ENCODE measurements at regions not wholly inside any gene's neighbourhood (a gene's known extent, or its start where the extent isn't known, plus 50 kb on each side); places are given as distances from the start of the nearest gene placed in this dataset.
A peak's percentile ranks its signal among the peaks of the same experiment; 100 is the strongest.
"Not testable (repeated sequence)": the region's sequence is repeated elsewhere in the genome, so short reads cannot be mapped to it uniquely, and the experiment has no call there.

GRCh38 chr2:37798315-37799005 is 126.6 kb upstream of the RMDN2 start:
- no peak for DNase-seq (ENCODE audit: low read depth, low spot score)
- Histone ChIP-seq H3K9me3 (ENCODE audit: insufficient read depth, low read length) (no peaks in the 10 kb centered on the region), H3K27me3 (ENCODE audit: insufficient read depth, insufficient read length) (no peaks in the 10 kb centered on the region), H3K9ac (ENCODE audit: insufficient read length, low read depth) (no peak overlapping the region), H3K36me3 (ENCODE audit: insufficient read depth, insufficient read length, low read length) (no peaks in the 10 kb centered on the region), H3K4me1 (ENCODE audit: insufficient read depth, insufficient read length) (no peaks in the 10 kb centered on the region), H3K4me3 (ENCODE audit: insufficient read length, low read depth) (no peak overlapping the region)
- TF ChIP-seq SUZ12 (IDR thresholded peaks at IDR 0.05; ENCODE audit: extremely low read depth, insufficient read depth, insufficient read length) (no peak), YY1 (IDR thresholded peaks at IDR 0.05; ENCODE audit: insufficient read depth, insufficient read length) (no peak), ZNF274 (IDR thresholded peaks at IDR 0.05; ENCODE audit: low read depth, low read length) (no peak)

DNA sequence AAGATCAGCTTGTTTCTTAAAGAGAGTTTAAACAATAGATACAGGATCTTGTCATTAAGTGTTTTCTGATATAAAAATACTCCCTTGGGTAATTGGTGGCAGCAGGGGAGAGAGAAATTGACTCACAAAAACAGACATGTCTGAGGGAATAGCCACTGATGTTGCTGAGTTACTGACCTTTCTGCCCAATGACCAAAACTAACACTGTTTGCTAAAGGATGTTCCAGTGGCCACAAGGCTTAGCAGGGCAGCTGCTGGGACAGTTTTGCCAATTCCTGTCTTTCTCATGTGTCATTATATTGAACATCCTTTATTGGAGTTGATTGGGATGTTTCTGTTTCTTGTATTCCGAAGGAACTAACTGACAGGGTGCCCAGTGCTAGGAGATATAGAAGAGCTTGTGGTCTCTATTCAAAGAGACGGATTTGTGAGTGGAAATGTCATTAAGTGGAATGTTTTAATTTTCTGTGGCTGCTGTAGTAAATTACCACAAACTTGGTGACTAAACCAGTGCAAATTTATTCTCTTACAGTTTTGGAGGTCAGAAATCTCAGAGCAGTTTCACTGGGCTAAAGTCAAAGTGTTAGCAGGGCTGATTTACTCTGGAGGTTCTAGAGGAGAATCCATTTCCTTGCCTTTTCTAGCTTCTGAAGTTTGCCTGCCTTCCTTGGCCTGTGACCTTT is 124.8 kb upstream of the RMDN2 start:
- no peak for DNase-seq (ENCODE audit: low read depth, low spot score)
- TF ChIP-seq YY1 (IDR thresholded peaks at IDR 0.05; ENCODE audit: insufficient read depth, insufficient read length), result no peak
- no peak for TF ChIP-seq SUZ12 (IDR thresholded peaks at IDR 0.05; ENCODE audit: extremely low read depth, insufficient read depth, insufficient read length)
- no peak for TF ChIP-seq ZNF274 (IDR thresholded peaks at IDR 0.05; ENCODE audit: low read depth, low read length)
- H3K9me3 ChIP-seq (ENCODE audit: insufficient read depth, low read length), result no peaks in the 10 kb centered on the region
- no peaks in the 10 kb centered on the region for H3K36me3 ChIP-seq (ENCODE audit: insufficient read depth, insufficient read length, low read length)
- H3K27me3 ChIP-seq (ENCODE audit: insufficient read depth, insufficient read length), result no peaks in the 10 kb centered on the region
- no peak overlapping the region for H3K9ac ChIP-seq (ENCODE audit: insufficient read length, low read depth)
- H3K4me3 ChIP-seq (ENCODE audit: insufficient read length, low read depth), result no peak overlapping the region
- H3K4me1 ChIP-seq (ENCODE audit: insufficient read depth, insufficient read length), result no peaks in the 10 kb centered on the region

- no peak for DNase-seq (ENCODE audit: low read depth, low spot score)
- TF ChIP-seq YY1 (IDR thresholded peaks at IDR 0.05; ENCODE audit: insufficient read depth, insufficient read length), result no peak
- H3K4me1 ChIP-seq (ENCODE audit: insufficient read depth, insufficient read length), result no peaks in the 10 kb centered on the region
- H3K9me3 ChIP-seq (ENCODE audit: insufficient read depth, low read length), result no peaks in the 10 kb centered on the region
- no peak overlapping the region for H3K4me3 ChIP-seq (ENCODE audit: insufficient read length, low read depth)
- no peaks in the 10 kb centered on the region for H3K36me3 ChIP-seq (ENCODE audit: insufficient read depth, insufficient read length, low read length)
- H3K9ac ChIP-seq (ENCODE audit: insufficient read length, low read depth), result no peak overlapping the region
- no peaks in the 10 kb centered on the region for H3K27me3 ChIP-seq (ENCODE audit: insufficient read depth, insufficient read length)
These were observed 122.8 kb upstream of the RMDN2 start for GRCh38 chr2:37802211-37802752.

DNA sequence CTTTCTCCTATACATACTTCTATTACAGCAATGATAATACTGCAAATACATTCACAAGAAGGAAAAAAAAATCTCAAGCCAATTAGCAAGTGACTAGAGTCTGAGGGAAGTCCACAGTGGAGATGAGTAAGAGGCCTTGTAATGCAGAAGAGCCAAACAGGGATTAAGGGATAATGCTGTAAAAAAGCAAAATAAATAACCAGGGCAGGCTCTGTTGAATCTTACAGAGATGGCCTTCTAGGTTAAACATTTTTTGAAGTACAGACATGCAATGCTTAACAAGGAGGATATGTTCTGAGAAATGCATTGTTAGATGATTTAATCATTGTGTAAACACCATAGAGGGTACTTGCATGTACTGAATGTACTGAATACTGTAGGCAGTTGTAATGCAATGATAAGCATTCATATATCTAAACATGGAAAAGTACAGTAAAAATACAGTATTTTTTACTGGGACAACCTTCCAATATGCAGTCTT is 122.1 kb upstream of the RMDN2 start:
- TF ChIP-seq SUZ12 (IDR thresholded peaks at IDR 0.05; ENCODE audit: extremely low read depth, insufficient read depth, insufficient read length) (no peak), ZNF274 (IDR thresholded peaks at IDR 0.05; ENCODE audit: low read depth, low read length) (no peak), YY1 (IDR thresholded peaks at IDR 0.05; ENCODE audit: insufficient read depth, insufficient read length) (no peak)
- H3K27me3 ChIP-seq (ENCODE audit: insufficient read depth, insufficient read length), result no peaks in the 10 kb centered on the region
- no peaks in the 10 kb centered on the region for H3K36me3 ChIP-seq (ENCODE audit: insufficient read depth, insufficient read length, low read length)
- peak; percentile 8 for DNase-seq (ENCODE audit: low read depth, low spot score)
- no peak overlapping the region for H3K9ac ChIP-seq (ENCODE audit: insufficient read length, low read depth)
- H3K4me1 ChIP-seq (ENCODE audit: insufficient read depth, insufficient read length), result no peaks in the 10 kb centered on the region
- H3K9me3 ChIP-seq (ENCODE audit: insufficient read depth, low read length), result no peaks in the 10 kb centered on the region
- no peak overlapping the region for H3K4me3 ChIP-seq (ENCODE audit: insufficient read length, low read depth)

GRCh38 chr2:37806004-37806403 is 119.1 kb upstream of the RMDN2 start:
- not testable (repeated sequence) for H3K4me3 ChIP-seq (ENCODE audit: insufficient read length, low read depth); H3K36me3 ChIP-seq (ENCODE audit: insufficient read depth, insufficient read length, low read length); H3K27me3 ChIP-seq (ENCODE audit: insufficient read depth, insufficient read length); H3K9ac ChIP-seq (ENCODE audit: insufficient read length, low read depth); DNase-seq (ENCODE audit: low read depth, low spot score); H3K9me3 ChIP-seq (ENCODE audit: insufficient read depth, low read length); H3K4me1 ChIP-seq (ENCODE audit: insufficient read depth, insufficient read length)

- Histone ChIP-seq H3K4me3 (ENCODE audit: insufficient read length, low read depth) (no peak overlapping the region), H3K27me3 (ENCODE audit: insufficient read depth, insufficient read length) (no peaks in the 10 kb centered on the region), H3K9me3 (ENCODE audit: insufficient read depth, low read length) (peaks cover 4% of the 10 kb centered on the region; the same call in 1 of the 2 replicates), H3K9ac (ENCODE audit: insufficient read length, low read depth) (no peak overlapping the region), H3K4me1 (ENCODE audit: insufficient read depth, insufficient read length) (no peaks in the 10 kb centered on the region), H3K36me3 (ENCODE audit: insufficient read depth, insufficient read length, low read length) (no peaks in the 10 kb centered on the region)
- TF ChIP-seq YY1 (IDR thresholded peaks at IDR 0.05; ENCODE audit: insufficient read depth, insufficient read length), result no peak
- no peak for TF ChIP-seq ZNF274 (IDR thresholded peaks at IDR 0.05; ENCODE audit: low read depth, low read length)
- no peak for TF ChIP-seq SUZ12 (IDR thresholded peaks at IDR 0.05; ENCODE audit: extremely low read depth, insufficient read depth, insufficient read length)
- DNase-seq (ENCODE audit: low read depth, low spot score), result no peak
These were observed 115.6 kb upstream of the RMDN2 start for GRCh38 chr2:37809525-37809924.

GRCh38 chr2:37809931-37810570 is 115.0 kb upstream of the RMDN2 start:
- Histone ChIP-seq H3K9ac (ENCODE audit: insufficient read length, low read depth) (no peak overlapping the region), H3K27me3 (ENCODE audit: insufficient read depth, insufficient read length) (no peaks in the 10 kb centered on the region)
- TF ChIP-seq ZNF274 (IDR thresholded peaks at IDR 0.05; ENCODE audit: low read depth, low read length) (no peak), SUZ12 (IDR thresholded peaks at IDR 0.05; ENCODE audit: extremely low read depth, insufficient read depth, insufficient read length) (no peak)

More at GRCh38 chr2:37809931-37810570, 115.0 kb upstream of the RMDN2 start:
- Histone ChIP-seq H3K9me3 (ENCODE audit: insufficient read depth, low read length) (peaks cover 4% of the 10 kb centered on the region; the same call in 1 of the 2 replicates), H3K4me3 (ENCODE audit: insufficient read length, low read depth) (no peak overlapping the region), H3K36me3 (ENCODE audit: insufficient read depth, insufficient read length, low read length) (no peaks in the 10 kb centered on the region), H3K4me1 (ENCODE audit: insufficient read depth, insufficient read length) (no peaks in the 10 kb centered on the region)
- no peak for DNase-seq (ENCODE audit: low read depth, low spot score)

Measured in NT2/D1 (cell line).